NCI-H1092 treated with DMSO at 0.1 percent for 48 hours (cell line): ENCODE measurements at regions not wholly inside any gene's neighbourhood (a gene's known extent, or its start where the extent isn't known, plus 50 kb on each side); places are given as distances from the start of the nearest gene placed in this dataset.
"Not testable (repeated sequence)": the region's sequence is repeated elsewhere in the genome, so short reads cannot be mapped to it uniquely, and the experiment has no call there.

Experiments
- DNase-seq: peaks from one replicate; lab custom pipeline; 2025; lab: John Stamatoyannopoulos, UW

- DNase-seq: no peak
These were observed 185.8 kb upstream of the UBE3A start for GRCh38 chr15:25624504-25625177.

- DNase-seq: no peak
These were observed 184.9 kb upstream of the UBE3A start for GRCh38 chr15:25623708-25624107.

GRCh38 chr15:25620466-25620865 lies 181.6 kb upstream of the UBE3A start:
- DNase-seq: no peak

GRCh38 chr15:25619761-25620160 lies 180.9 kb upstream of the UBE3A start:
- no peak for DNase-seq

GRCh38 chr15:25619076-25619475 lies 180.3 kb upstream of the UBE3A start:
- no peak for DNase-seq

GRCh38 chr15:25618161-25618560 lies 179.3 kb upstream of the UBE3A start:
- no peak for DNase-seq

- DNase-seq: no peak
These were observed 177.6 kb upstream of the UBE3A start for GRCh38 chr15:25616471-25616870.

- no peak for DNase-seq
These were observed 174.3 kb upstream of the UBE3A start for GRCh38 chr15:25613134-25613533.

GRCh38 chr15:25611603-25612002 lies 172.8 kb upstream of the UBE3A start:
- no peak for DNase-seq

- no peak for DNase-seq
These were observed 170.5 kb upstream of the UBE3A start for GRCh38 chr15:25609371-25609770.

GRCh38 chr15:25608926-25609325 lies 170.1 kb upstream of the UBE3A start:
- no peak for DNase-seq

GRCh38 chr15:25605151-25605550 lies 166.3 kb upstream of the UBE3A start:
- DNase-seq: no peak

- no peak for DNase-seq
These were observed 161.9 kb upstream of the UBE3A start for GRCh38 chr15:25600751-25601150.

- no peak for DNase-seq
These were observed 158.7 kb upstream of the UBE3A start for GRCh38 chr15:25597571-25597970.

- DNase-seq: no peak
These were observed 158.1 kb upstream of the UBE3A start for GRCh38 chr15:25596644-25597562.

- DNase-seq: no peak
These were observed 149.0 kb upstream of the UBE3A start for GRCh38 chr15:25587616-25588340.

GRCh38 chr15:25582886-25583285 lies 144.1 kb upstream of the UBE3A start:
- DNase-seq: no peak

- DNase-seq: no peak
These were observed 140.3 kb upstream of the UBE3A start for GRCh38 chr15:25579127-25579526.

- DNase-seq: no peak
These were observed 133.4 kb upstream of the UBE3A start for GRCh38 chr15:25572191-25572590.

- DNase-seq: no peak
These were observed 129.9 kb upstream of the UBE3A start for GRCh38 chr15:25568751-25569150.

- not testable (repeated sequence) for DNase-seq
These were observed 127.7 kb upstream of the UBE3A start for GRCh38 chr15:25566545-25566944.

- no peak for DNase-seq
These were observed 126.8 kb upstream of the UBE3A start for GRCh38 chr15:25565470-25566264.
